ENCODE measurements at regions not wholly inside any gene's neighbourhood (a gene's known extent, or its start where the extent isn't known, plus 50 kb on each side); places are given as distances from the start of the nearest gene placed in this dataset.

GRCh38 chr1:219989766-219990165 lies 56.5 kb downstream of the EPRS1 start:
- Histone ChIP-seq H3K4me3 (replicated peaks in 1 of 3; ENCODE audit: insufficient read depth in 1 of 3, low read depth in 1 of 3, low read length in 3 of 3) (no peak overlapping the region), H3K27me3 (ENCODE audit: control insufficient read depth in 2 of 2, insufficient read depth in 2 of 2, low read length in 2 of 2) (no peaks in the 10 kb centered on the region), H3K79me2 (ENCODE audit: control insufficient read depth, insufficient read depth, low read length) (no peaks in the 10 kb centered on the region), H4K20me1 (replicated peaks; ENCODE audit: control insufficient read depth, extremely low read depth, insufficient read depth, low read length) (no peaks in the 10 kb centered on the region), H3K9me1 (replicated peaks; ENCODE audit: control insufficient read depth, extremely low read depth, insufficient read depth, low read length) (no peaks in the 10 kb centered on the region), H3K9ac (replicated peaks; ENCODE audit: extremely low read depth, insufficient read depth, low read length) (no peak overlapping the region), H3K27ac (ENCODE audit: insufficient read depth, low read depth, low read length) (no peak overlapping the region), H3K36me3 (ENCODE audit: control insufficient read depth in 2 of 2, extremely low read depth in 1 of 2, insufficient read depth in 2 of 2, low read length in 2 of 2) (peaks cover 3 to 5% of the 10 kb centered on the region in 2 experiments), H3K9me3 (replicated peaks; ENCODE audit: control insufficient read depth, insufficient read depth, low read length) (no peaks in the 10 kb centered on the region), H2AFZ (ENCODE audit: low read depth, low read length) (no peak overlapping the region), H3K4me2 (ENCODE audit: insufficient read depth, low read length) (no peak overlapping the region), H3K4me1 (ENCODE audit: control insufficient read depth, extremely low read depth, insufficient read depth, low read length) (no peaks in the 10 kb centered on the region)
- no TSS peak for BruUV-seq (replicated peaks)
- dilution Hi-C loops (cut with MboI; ENCODE audit: extremely low pct_ligation_motif_present, low sequenced_read_pairs) = no loop called here
- FAIRE-seq (no peak), DNase-seq (ENCODE audit: low read depth, low spot score) (no peak)
- POLR2A ChIA-PET = interaction anchor here (0.7 kb wide), 1 partner anchor 22 kb away, joined by 4 read pairs; no protein-coding TSS in a partner anchor
- TF ChIP-seq FOS (IDR thresholded peaks at IDR 0.05; ENCODE audit: borderline replicate concordance, insufficient read depth, low read length) = no peak
- no peak for TF ChIP-seq POLR2A (IDR thresholded peaks at IDR 0.05; ENCODE audit: low read depth, low read length)
- no peak for TF ChIP-seq MYC (IDR thresholded peaks at IDR 0.05; ENCODE audit: low read depth, low read length)
- no peak for TF ChIP-seq MAX (IDR thresholded peaks at IDR 0.05; ENCODE audit: insufficient read depth, insufficient read length)
- no peak for TF ChIP-seq GATA2 (IDR thresholded peaks at IDR 0.05; ENCODE audit: insufficient read depth, insufficient read length, low read depth, low read length)
- TF ChIP-seq POLR2AphosphoS5 (IDR thresholded peaks at IDR 0.05; ENCODE audit: insufficient read depth, low read depth, low read length) = no peak
- no peak for TF ChIP-seq JUN (IDR thresholded peaks at IDR 0.05; ENCODE audit: borderline replicate concordance, insufficient read depth, insufficient read length, low read depth)
- no peak for TF ChIP-seq EZH2 (IDR thresholded peaks at IDR 0.05; ENCODE audit: borderline replicate concordance, low read depth, low read length, severe bottlenecking)
- no peak for TF ChIP-seq CTCF (IDR thresholded peaks at IDR 0.05; ENCODE audit: extremely low read depth in 1 of 2, insufficient read depth in 1 of 2, low read depth in 1 of 2, low read length in 2 of 2)
- intact Hi-C loops (cut with micrococcal nuclease) = loop anchor here (2.0 to 10.0 kb wide), 5 partner anchors 135 to 788 kb away; no protein-coding TSS in a partner anchor
- CTCF ChIA-PET = interaction anchor here (0.6 to 2.7 kb wide), 8 partner anchors 9 to 489 kb away, joined by 3 to 36 read pairs (median 4); partner anchors contain the start of gene EPRS1

Data from endothelial cell of umbilical vein (primary cell).